ENCODE measurements at regions not wholly inside any gene's neighbourhood (a gene's known extent, or its start where the extent isn't known, plus 50 kb on each side); places are given as distances from the start of the nearest gene placed in this dataset.

- H3K36me3 Mint-ChIP-seq = no peaks in the 10 kb centered on the region
- H3K27me3 Mint-ChIP-seq = no peaks in the 10 kb centered on the region
- ChIA-PET POLR2A (no interaction called here), CTCF (no interaction called here)
- no peaks in the 10 kb centered on the region for H3K4me1 Mint-ChIP-seq (ENCODE audit: low read depth)
- intact Hi-C loops (cut with micrococcal nuclease) = no loop called here
- no peak overlapping the region for H3K27ac Mint-ChIP-seq
- H3K4me3 Mint-ChIP-seq = no peak overlapping the region
- DNase-seq = no peak
- peaks cover 3% of the 10 kb centered on the region for H3K9me3 Mint-ChIP-seq
Measured at GRCh38 chrX:22481436-22481835, 208.7 kb downstream of the CBLL2 start.

DNA sequence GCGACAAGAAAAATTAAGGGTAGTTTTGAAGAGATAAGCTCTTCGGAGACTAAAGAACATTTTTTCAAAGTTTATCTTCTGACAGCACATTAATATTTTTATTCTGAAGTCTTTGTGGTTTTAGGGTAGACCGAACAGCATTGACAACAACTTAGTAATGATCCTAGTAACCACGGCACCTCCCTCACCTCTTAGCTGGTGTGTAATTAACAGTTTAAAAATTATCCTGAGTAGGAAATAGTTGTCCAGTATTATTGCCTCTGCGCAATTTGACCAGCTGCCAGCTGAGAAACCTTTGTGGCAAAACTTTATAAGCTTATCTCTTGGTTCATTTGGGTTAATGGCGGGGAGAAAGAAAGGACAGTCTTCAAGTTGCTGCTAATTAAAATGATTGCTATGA is 213.6 kb downstream of the CBLL2 start:
- no peaks in the 10 kb centered on the region for H3K36me3 Mint-ChIP-seq
- no peak overlapping the region for H3K4me3 Mint-ChIP-seq
- H3K27me3 Mint-ChIP-seq = no peaks in the 10 kb centered on the region
- DNase-seq = no peak
- ChIA-PET CTCF (no interaction called here), POLR2A (no interaction called here)
- intact Hi-C loops (cut with micrococcal nuclease) = no loop called here
- no peak overlapping the region for H3K27ac Mint-ChIP-seq
- H3K4me1 Mint-ChIP-seq (ENCODE audit: low read depth) = no peaks in the 10 kb centered on the region
- no peaks in the 10 kb centered on the region for H3K9me3 Mint-ChIP-seq

- Mint-ChIP-seq H3K27ac (no peak overlapping the region), H3K4me3 (no peak overlapping the region), H3K4me1 (ENCODE audit: low read depth) (no peaks in the 10 kb centered on the region), H3K36me3 (no peaks in the 10 kb centered on the region), H3K27me3 (no peaks in the 10 kb centered on the region), H3K9me3 (no peaks in the 10 kb centered on the region)
- POLR2A ChIA-PET = no interaction called here
- intact Hi-C loops (cut with micrococcal nuclease) = no loop called here
- CTCF ChIA-PET = no interaction called here
- no peak for DNase-seq
Measured at GRCh38 chrX:22516893-22517292, 244.2 kb downstream of the CBLL2 start.

DNA sequence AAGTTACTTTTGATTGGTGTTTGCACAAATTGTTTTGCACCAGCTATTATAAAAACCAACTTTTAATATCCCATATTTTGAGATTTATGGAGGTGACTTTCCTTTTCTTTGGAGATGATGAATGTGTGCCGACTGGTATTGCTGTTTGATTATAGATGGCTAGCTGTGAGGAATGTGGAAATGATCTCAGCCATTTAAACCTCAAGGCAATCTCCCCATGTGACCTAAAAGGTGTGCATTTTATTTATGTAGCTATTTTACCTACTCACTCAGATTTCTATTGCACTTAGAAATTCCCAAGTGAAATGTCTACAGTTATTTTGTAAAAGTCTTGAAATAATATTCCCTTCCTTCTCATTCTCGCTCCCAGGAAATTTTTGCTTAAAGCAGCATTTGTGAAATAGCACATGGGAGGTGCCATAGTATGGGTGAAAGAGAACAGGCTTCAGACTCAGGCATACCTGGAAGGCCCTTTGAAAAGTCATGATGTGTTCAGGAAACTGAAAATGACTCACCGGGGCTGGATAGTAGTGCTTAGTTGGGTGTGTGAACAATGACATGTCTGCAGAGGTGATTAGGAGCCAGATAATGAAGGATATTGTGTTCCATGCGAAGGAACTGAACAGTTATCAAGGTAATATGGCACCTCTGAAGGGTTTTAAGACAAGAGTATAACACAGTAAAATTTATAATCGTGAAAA is 247.6 kb downstream of the CBLL2 start:
- H3K36me3 Mint-ChIP-seq = no peaks in the 10 kb centered on the region
- H3K27me3 Mint-ChIP-seq = no peaks in the 10 kb centered on the region
- CTCF ChIA-PET = no interaction called here
- H3K4me1 Mint-ChIP-seq (ENCODE audit: low read depth) = no peaks in the 10 kb centered on the region
- intact Hi-C loops (cut with micrococcal nuclease) = no loop called here
- no peak overlapping the region for H3K27ac Mint-ChIP-seq
- no peak overlapping the region for H3K4me3 Mint-ChIP-seq
- POLR2A ChIA-PET = no interaction called here
- DNase-seq = no peak
- H3K9me3 Mint-ChIP-seq = no peaks in the 10 kb centered on the region

DNA sequence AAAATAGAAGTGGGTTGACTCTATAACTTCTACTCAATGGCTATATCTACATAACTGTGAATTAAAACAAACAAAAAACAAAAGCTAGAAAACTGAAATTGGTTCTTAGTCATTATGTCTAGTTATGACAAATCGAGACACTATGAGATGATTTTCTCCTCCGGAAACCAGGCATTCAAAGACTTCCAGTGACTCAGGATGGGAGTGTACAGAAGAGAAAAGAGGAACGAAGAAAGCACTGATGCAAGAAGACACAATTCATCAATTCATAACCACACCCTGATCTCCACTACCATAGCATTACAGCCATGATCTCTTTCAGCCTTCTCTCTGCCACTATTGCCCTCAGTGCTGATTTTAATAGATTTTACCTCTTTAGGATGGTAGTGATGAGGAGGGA is 253.6 kb downstream of the CBLL2 start:
- no peaks in the 10 kb centered on the region for H3K27me3 Mint-ChIP-seq
- H3K27ac Mint-ChIP-seq = no peak overlapping the region
- no peaks in the 10 kb centered on the region for H3K4me1 Mint-ChIP-seq (ENCODE audit: low read depth)
- POLR2A ChIA-PET = no interaction called here
- no peak overlapping the region for H3K4me3 Mint-ChIP-seq
- peaks cover 3% of the 10 kb centered on the region for H3K9me3 Mint-ChIP-seq
- no peak for DNase-seq
- H3K36me3 Mint-ChIP-seq = no peaks in the 10 kb centered on the region
- CTCF ChIA-PET = no interaction called here
- intact Hi-C loops (cut with micrococcal nuclease) = no loop called here

DNA sequence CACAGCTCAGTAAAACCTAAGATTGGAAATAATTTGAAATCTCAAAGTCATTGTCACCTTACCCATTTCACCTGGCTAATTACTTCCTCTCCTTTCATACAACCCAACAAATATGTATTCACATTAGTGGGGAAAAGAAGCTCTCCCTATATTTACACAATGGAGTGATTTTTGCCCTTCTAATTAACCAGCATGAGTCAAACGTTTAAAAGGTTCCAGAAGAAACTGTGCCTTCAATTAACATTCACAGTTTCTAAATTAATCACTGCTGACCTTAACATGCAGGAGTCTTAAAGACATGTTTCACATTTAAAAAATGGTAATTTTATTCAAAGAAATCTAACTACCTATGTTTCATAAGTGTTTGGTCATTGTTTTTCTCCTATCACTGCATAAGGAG is 254.6 kb downstream of the CBLL2 start:
- ChIA-PET CTCF (no interaction called here), POLR2A (no interaction called here)
- H3K4me3 Mint-ChIP-seq = no peak overlapping the region
- no peaks in the 10 kb centered on the region for H3K36me3 Mint-ChIP-seq
- H3K27ac Mint-ChIP-seq = no peak overlapping the region
- DNase-seq = no peak
- intact Hi-C loops (cut with micrococcal nuclease) = no loop called here
- H3K9me3 Mint-ChIP-seq = peaks cover 3% of the 10 kb centered on the region
- no peaks in the 10 kb centered on the region for H3K4me1 Mint-ChIP-seq (ENCODE audit: low read depth)
- H3K27me3 Mint-ChIP-seq = no peaks in the 10 kb centered on the region

GRCh38 chrX:22533898-22534297 is 261.2 kb downstream of the CBLL2 start:
- no peaks in the 10 kb centered on the region for H3K9me3 Mint-ChIP-seq
- no peaks in the 10 kb centered on the region for H3K36me3 Mint-ChIP-seq
- no peak overlapping the region for H3K27ac Mint-ChIP-seq
- intact Hi-C loops (cut with micrococcal nuclease) = no loop called here
- ChIA-PET POLR2A (no interaction called here), CTCF (no interaction called here)
- H3K27me3 Mint-ChIP-seq = no peaks in the 10 kb centered on the region
- H3K4me1 Mint-ChIP-seq (ENCODE audit: low read depth) = no peaks in the 10 kb centered on the region
- DNase-seq = no peak
- H3K4me3 Mint-ChIP-seq = no peak overlapping the region

- no peak overlapping the region for H3K4me3 Mint-ChIP-seq
- CTCF ChIA-PET = no interaction called here
- H3K36me3 Mint-ChIP-seq = no peaks in the 10 kb centered on the region
- POLR2A ChIA-PET = no interaction called here
- H3K4me1 Mint-ChIP-seq (ENCODE audit: low read depth) = no peaks in the 10 kb centered on the region
- no peaks in the 10 kb centered on the region for H3K9me3 Mint-ChIP-seq
- H3K27ac Mint-ChIP-seq = no peak overlapping the region
- intact Hi-C loops (cut with micrococcal nuclease) = no loop called here
- H3K27me3 Mint-ChIP-seq = no peaks in the 10 kb centered on the region
- no peak for DNase-seq
Measured at GRCh38 chrX:22534643-22535042, 261.9 kb downstream of the CBLL2 start.

GRCh38 chrX:22536746-22537304 is 264.1 kb downstream of the CBLL2 start:
- no peak overlapping the region for H3K27ac Mint-ChIP-seq
- H3K4me3 Mint-ChIP-seq = no peak overlapping the region
- CTCF ChIA-PET = no interaction called here
- no peak for DNase-seq
- no peaks in the 10 kb centered on the region for H3K9me3 Mint-ChIP-seq
- POLR2A ChIA-PET = no interaction called here
- H3K4me1 Mint-ChIP-seq (ENCODE audit: low read depth) = no peaks in the 10 kb centered on the region
- intact Hi-C loops (cut with micrococcal nuclease) = no loop called here
- H3K27me3 Mint-ChIP-seq = no peaks in the 10 kb centered on the region
- no peaks in the 10 kb centered on the region for H3K36me3 Mint-ChIP-seq

GRCh38 chrX:22538580-22538979 is 265.9 kb downstream of the CBLL2 start:
- H3K36me3 Mint-ChIP-seq = no peaks in the 10 kb centered on the region
- POLR2A ChIA-PET = no interaction called here
- no peaks in the 10 kb centered on the region for H3K27me3 Mint-ChIP-seq
- CTCF ChIA-PET = no interaction called here
- no peak overlapping the region for H3K4me3 Mint-ChIP-seq
- no peaks in the 10 kb centered on the region for H3K9me3 Mint-ChIP-seq
- no peak for DNase-seq
- no peak overlapping the region for H3K27ac Mint-ChIP-seq
- H3K4me1 Mint-ChIP-seq (ENCODE audit: low read depth) = no peaks in the 10 kb centered on the region
- intact Hi-C loops (cut with micrococcal nuclease) = no loop called here

GRCh38 chrX:22541926-22542325 is 269.2 kb downstream of the CBLL2 start:
- Mint-ChIP-seq H3K4me3 (no peak overlapping the region), H3K9me3 (no peaks in the 10 kb centered on the region), H3K27me3 (no peaks in the 10 kb centered on the region), H3K36me3 (no peaks in the 10 kb centered on the region), H3K4me1 (ENCODE audit: low read depth) (no peaks in the 10 kb centered on the region), H3K27ac (no peak overlapping the region)
- ChIA-PET POLR2A (no interaction called here), CTCF (no interaction called here)
- intact Hi-C loops (cut with micrococcal nuclease) = no loop called here
- no peak for DNase-seq

- ChIA-PET POLR2A (no interaction called here), CTCF (no interaction called here)
- Mint-ChIP-seq H3K9me3 (no peaks in the 10 kb centered on the region), H3K36me3 (no peaks in the 10 kb centered on the region), H3K27ac (no peak overlapping the region), H3K4me1 (ENCODE audit: low read depth) (no peaks in the 10 kb centered on the region), H3K4me3 (no peak overlapping the region), H3K27me3 (no peaks in the 10 kb centered on the region)
- no peak for DNase-seq
- intact Hi-C loops (cut with micrococcal nuclease) = no loop called here
Measured at GRCh38 chrX:22542641-22543040, 269.9 kb downstream of the CBLL2 start.

DNA sequence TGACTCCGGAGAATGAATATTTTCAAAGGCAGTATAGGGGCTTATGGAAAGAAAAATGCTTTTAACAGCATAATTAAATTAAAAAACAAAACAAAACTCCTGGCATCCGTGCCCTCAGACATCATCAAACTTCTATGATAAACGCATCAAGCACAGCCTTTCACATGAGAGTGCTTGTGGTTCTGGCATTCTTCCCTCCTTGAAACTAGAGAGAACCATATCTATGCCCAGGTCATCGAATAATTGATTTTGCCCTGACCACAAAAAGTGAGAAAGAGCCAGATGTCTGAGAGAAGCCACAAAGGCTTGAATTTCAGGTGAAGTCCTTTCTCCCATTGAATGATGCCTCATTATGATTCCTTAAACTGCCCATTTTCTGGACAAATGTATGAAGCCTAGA is 286.8 kb downstream of the CBLL2 start:
- DNase-seq = no peak
- intact Hi-C loops (cut with micrococcal nuclease) = no loop called here
- Mint-ChIP-seq H3K4me1 (ENCODE audit: low read depth) (no peaks in the 10 kb centered on the region), H3K4me3 (no peak overlapping the region), H3K36me3 (no peaks in the 10 kb centered on the region), H3K27me3 (no peaks in the 10 kb centered on the region), H3K27ac (no peak overlapping the region), H3K9me3 (no peaks in the 10 kb centered on the region)
- ChIA-PET CTCF (no interaction called here), POLR2A (no interaction called here)

Measured in activated CD4-positive, alpha-beta memory T cell treated with anti-CD3 and anti-CD28 coated beads for 36 hours (primary cell).